ENCODE measurements at regions not wholly inside any gene's neighbourhood (a gene's known extent, or its start where the extent isn't known, plus 50 kb on each side); places are given as distances from the start of the nearest gene placed in this dataset.

GRCh38 chr1:219782929-219783328 is 145.4 kb downstream of the SLC30A10 start:
- no peak for TF ChIP-seq CTCF (IDR thresholded peaks at IDR 0.05 in 2 of 3, conservative IDR thresholded peaks at IDR 0.05 in 1 of 3; ENCODE audit: borderline replicate concordance in 1 of 3, insufficient read depth in 1 of 3, low read depth in 2 of 3, low read length in 2 of 3)
- no peak for TF ChIP-seq EZH2 (IDR thresholded peaks at IDR 0.05)
- TF ChIP-seq REST (IDR thresholded peaks at IDR 0.05; ENCODE audit: low read depth) = no peak
- no peak for TF ChIP-seq EGR1 (IDR thresholded peaks at IDR 0.05; ENCODE audit: low read depth)
- TF ChIP-seq SP1 (IDR thresholded peaks at IDR 0.05; ENCODE audit: low read depth) = no peak
- TF ChIP-seq POLR2AphosphoS5 (IDR thresholded peaks at IDR 0.05; ENCODE audit: low read depth, low read length) = no peak

Data from HCT116 (cell line).